ENCODE measurements at regions not wholly inside any gene's neighbourhood (a gene's known extent, or its start where the extent isn't known, plus 50 kb on each side); places are given as distances from the start of the nearest gene placed in this dataset.
"Not testable (repeated sequence)": the region's sequence is repeated elsewhere in the genome, so short reads cannot be mapped to it uniquely, and the experiment has no call there.

GRCh38 chr16:26824469-26824868 is 242.3 kb upstream of the C16orf82 start:
- no peak overlapping the region for H3K4me3 Mint-ChIP-seq
- peaks cover 3% of the 10 kb centered on the region for H3K27me3 Mint-ChIP-seq
- H3K9me3 Mint-ChIP-seq, result peaks cover 0 to 6% (median 4%) of the 10 kb centered on the region in 3 donors
- no peaks in the 10 kb centered on the region for H3K4me1 Mint-ChIP-seq
- H3K36me3 Mint-ChIP-seq, result no peaks in the 10 kb centered on the region
- no peak overlapping the region for H3K27ac Mint-ChIP-seq

- peaks cover 4% of the 10 kb centered on the region for H3K27me3 Mint-ChIP-seq
- H3K4me1 Mint-ChIP-seq, result no peaks in the 10 kb centered on the region
- no peak overlapping the region for H3K4me3 Mint-ChIP-seq
- H3K27ac Mint-ChIP-seq, result no peak overlapping the region
- peaks cover 0 to 5% (median 4%) of the 10 kb centered on the region in 3 donors for H3K9me3 Mint-ChIP-seq
- no peaks in the 10 kb centered on the region for H3K36me3 Mint-ChIP-seq
Measured at GRCh38 chr16:26826500-26826899, 240.2 kb upstream of the C16orf82 start.

GRCh38 chr16:26827386-26827785 is 239.3 kb upstream of the C16orf82 start:
- H3K36me3 Mint-ChIP-seq, result no peaks in the 10 kb centered on the region
- H3K4me3 Mint-ChIP-seq, result peak overlapping the region in 1 of 4 donors; percentile 66

GRCh38 chr16:26830428-26831127 is 236.1 kb upstream of the C16orf82 start:
- Mint-ChIP-seq H3K27ac (no peak overlapping the region), H3K27me3 (peaks cover 4% of the 10 kb centered on the region), H3K4me1 (no peaks in the 10 kb centered on the region), H3K9me3 (peaks cover 4 to 6% (median 6%) of the 10 kb centered on the region in 3 donors), H3K36me3 (peaks cover 3% of the 10 kb centered on the region), H3K4me3 (no peak overlapping the region)

More at GRCh38 chr16:26827386-26827785, 239.3 kb upstream of the C16orf82 start:
- Mint-ChIP-seq H3K27me3 (peaks cover 4% of the 10 kb centered on the region), H3K27ac (no peak overlapping the region), H3K4me1 (no peaks in the 10 kb centered on the region), H3K9me3 (peaks cover 0 to 5% (median 4%) of the 10 kb centered on the region in 3 donors)

- not testable (repeated sequence) for H3K4me1 Mint-ChIP-seq, H3K9me3 Mint-ChIP-seq, H3K27ac Mint-ChIP-seq, H3K27me3 Mint-ChIP-seq, H3K4me3 Mint-ChIP-seq, H3K36me3 Mint-ChIP-seq
Measured at GRCh38 chr16:26836114-26836513, 230.6 kb upstream of the C16orf82 start.

GRCh38 chr16:26838931-26839330 is 227.8 kb upstream of the C16orf82 start:
- Mint-ChIP-seq H3K4me3 (no peak overlapping the region), H3K4me1 (no peaks in the 10 kb centered on the region), H3K27me3 (no peaks in the 10 kb centered on the region)

GRCh38 chr16:26840691-26841090 is 226.0 kb upstream of the C16orf82 start:
- Mint-ChIP-seq H3K27me3 (no peaks in the 10 kb centered on the region), H3K36me3 (peaks cover 1% of the 10 kb centered on the region), H3K4me3 (no peak overlapping the region), H3K27ac (no peak overlapping the region), H3K4me1 (no peaks in the 10 kb centered on the region), H3K9me3 (peaks cover 0 to 2% (median 0%) of the 10 kb centered on the region in 3 donors)

More at GRCh38 chr16:26838931-26839330, 227.8 kb upstream of the C16orf82 start:
- H3K27ac Mint-ChIP-seq, result no peak overlapping the region
- H3K36me3 Mint-ChIP-seq, result peaks cover 5% of the 10 kb centered on the region
- H3K9me3 Mint-ChIP-seq, result peaks cover 0 to 3% (median under 1%) of the 10 kb centered on the region in 3 donors

GRCh38 chr16:26856271-26856670 is 210.5 kb upstream of the C16orf82 start:
- Mint-ChIP-seq H3K9me3 (peaks cover 7 to 23% (median 17%) of the 10 kb centered on the region in 3 donors), H3K36me3 (no peaks in the 10 kb centered on the region), H3K27ac (no peak overlapping the region), H3K27me3 (peaks cover 2% of the 10 kb centered on the region), H3K4me3 (no peak overlapping the region), H3K4me1 (no peaks in the 10 kb centered on the region)

GRCh38 chr16:26856791-26857190 is 209.9 kb upstream of the C16orf82 start:
- peak overlapping the region in 1 of 4 donors; percentile 72 for H3K4me3 Mint-ChIP-seq
- H3K36me3 Mint-ChIP-seq, result no peaks in the 10 kb centered on the region
- H3K27me3 Mint-ChIP-seq, result peaks cover 2% of the 10 kb centered on the region
- peaks cover 9 to 26% (median 22%) of the 10 kb centered on the region in 3 donors for H3K9me3 Mint-ChIP-seq
- no peaks in the 10 kb centered on the region for H3K4me1 Mint-ChIP-seq
- H3K27ac Mint-ChIP-seq, result peak overlapping the region in 1 of 3 donors; percentile 8

- no peaks in the 10 kb centered on the region for H3K36me3 Mint-ChIP-seq
- H3K4me3 Mint-ChIP-seq, result no peak overlapping the region
- H3K9me3 Mint-ChIP-seq, result peaks cover 10 to 27% (median 23%) of the 10 kb centered on the region in 3 donors
- no peaks in the 10 kb centered on the region for H3K4me1 Mint-ChIP-seq
- H3K27me3 Mint-ChIP-seq, result peaks cover 2% of the 10 kb centered on the region
- no peak overlapping the region for H3K27ac Mint-ChIP-seq
Measured at GRCh38 chr16:26857371-26857770, 209.4 kb upstream of the C16orf82 start.

- Mint-ChIP-seq H3K36me3 (no peaks in the 10 kb centered on the region), H3K27ac (no peak overlapping the region), H3K4me1 (no peaks in the 10 kb centered on the region), H3K9me3 (peaks cover 10 to 24% (median 21%) of the 10 kb centered on the region in 3 donors), H3K27me3 (no peaks in the 10 kb centered on the region), H3K4me3 (no peak overlapping the region)
Measured at GRCh38 chr16:26860506-26860905, 206.2 kb upstream of the C16orf82 start.

GRCh38 chr16:26863931-26864330 is 202.8 kb upstream of the C16orf82 start:
- Mint-ChIP-seq H3K4me3 (no peak overlapping the region), H3K27me3 (no peaks in the 10 kb centered on the region), H3K27ac (no peak overlapping the region), H3K9me3 (peaks cover 6 to 22% (median 20%) of the 10 kb centered on the region in 3 donors), H3K36me3 (no peaks in the 10 kb centered on the region), H3K4me1 (no peaks in the 10 kb centered on the region)

- H3K27me3 Mint-ChIP-seq, H3K4me3 Mint-ChIP-seq, H3K27ac Mint-ChIP-seq, H3K4me1 Mint-ChIP-seq, H3K36me3 Mint-ChIP-seq: not testable (repeated sequence)
- peaks cover 2 to 14% (median 5%) of the 10 kb centered on the region in 3 donors for H3K9me3 Mint-ChIP-seq
Measured at GRCh38 chr16:26874318-26874717, 192.4 kb upstream of the C16orf82 start.

- Mint-ChIP-seq H3K4me3 (no peak overlapping the region), H3K27me3 (no peaks in the 10 kb centered on the region), H3K9me3 (peaks cover 0 to 10% (median 4%) of the 10 kb centered on the region in 3 donors), H3K36me3 (no peaks in the 10 kb centered on the region), H3K4me1 (no peaks in the 10 kb centered on the region), H3K27ac (no peak overlapping the region)
Measured at GRCh38 chr16:26877421-26877820, 189.3 kb upstream of the C16orf82 start.

- Mint-ChIP-seq H3K4me3 (no peak overlapping the region), H3K27me3 (peaks cover 3% of the 10 kb centered on the region), H3K27ac (no peak overlapping the region), H3K4me1 (no peaks in the 10 kb centered on the region), H3K9me3 (peaks cover 5 to 12% (median 5%) of the 10 kb centered on the region in 3 donors), H3K36me3 (no peaks in the 10 kb centered on the region)
Measured at GRCh38 chr16:26885674-26886073, 181.1 kb upstream of the C16orf82 start.

- no peak overlapping the region for H3K27ac Mint-ChIP-seq
- H3K27me3 Mint-ChIP-seq, result peaks cover 3% of the 10 kb centered on the region
- no peak overlapping the region for H3K4me3 Mint-ChIP-seq
- peaks cover 4 to 9% (median 5%) of the 10 kb centered on the region in 3 donors for H3K9me3 Mint-ChIP-seq
- H3K36me3 Mint-ChIP-seq, result no peaks in the 10 kb centered on the region
- no peaks in the 10 kb centered on the region for H3K4me1 Mint-ChIP-seq
Measured at GRCh38 chr16:26889740-26890139, 177.0 kb upstream of the C16orf82 start.
